HG03139 (cell line): ENCODE measurements at regions not wholly inside any gene's neighbourhood (a gene's known extent, or its start where the extent isn't known, plus 50 kb on each side); places are given as distances from the start of the nearest gene placed in this dataset.

Experiments
- ATAC-seq: cut with Tn5 transposase; IDR thresholded peaks from one replicate; pipeline ENCODE4 v1.9.1; 2021; ENCODE audit not compliant: unreplicated experiment

DNA sequence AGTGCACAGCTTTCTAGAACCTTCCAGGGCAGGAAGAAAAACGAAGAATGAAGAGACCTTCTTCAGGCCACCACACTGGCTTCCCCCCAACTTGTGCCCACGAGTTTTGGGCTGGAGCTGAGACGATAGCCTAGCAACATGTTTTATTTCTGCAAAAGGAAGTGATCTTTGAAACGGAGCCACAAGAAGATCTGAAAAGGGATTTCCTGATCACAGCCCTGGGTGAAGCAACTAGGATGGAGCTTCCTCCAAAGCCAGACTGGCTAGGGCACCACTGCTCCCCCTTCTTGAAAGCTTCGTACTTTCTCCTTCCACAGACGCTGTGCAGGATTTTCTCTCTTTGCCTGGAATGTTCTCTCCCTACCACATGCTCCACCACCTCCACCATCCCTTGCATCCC lies 418.3 kb downstream of the MED13L start:
- no peak for ATAC-seq

DNA sequence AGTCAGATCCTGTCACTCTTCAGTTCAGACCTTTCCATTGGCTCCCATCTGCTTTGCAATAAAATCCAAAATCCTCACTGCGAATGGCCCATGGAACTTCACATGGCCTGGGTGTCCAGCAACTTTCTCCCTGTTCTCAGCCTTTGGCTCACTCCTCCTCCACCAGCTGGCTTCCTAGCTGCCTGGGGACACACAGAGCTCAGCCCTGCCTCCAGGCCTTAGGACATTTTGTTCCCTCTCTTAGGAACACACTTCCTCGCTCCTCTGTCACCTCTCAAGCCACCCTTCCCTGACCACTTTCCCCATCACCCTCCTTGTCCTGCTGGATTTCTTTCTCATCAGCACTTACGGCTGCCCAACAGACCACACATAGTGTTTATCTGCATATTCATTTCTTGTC lies 419.6 kb downstream of the MED13L start:
- no peak for ATAC-seq

DNA sequence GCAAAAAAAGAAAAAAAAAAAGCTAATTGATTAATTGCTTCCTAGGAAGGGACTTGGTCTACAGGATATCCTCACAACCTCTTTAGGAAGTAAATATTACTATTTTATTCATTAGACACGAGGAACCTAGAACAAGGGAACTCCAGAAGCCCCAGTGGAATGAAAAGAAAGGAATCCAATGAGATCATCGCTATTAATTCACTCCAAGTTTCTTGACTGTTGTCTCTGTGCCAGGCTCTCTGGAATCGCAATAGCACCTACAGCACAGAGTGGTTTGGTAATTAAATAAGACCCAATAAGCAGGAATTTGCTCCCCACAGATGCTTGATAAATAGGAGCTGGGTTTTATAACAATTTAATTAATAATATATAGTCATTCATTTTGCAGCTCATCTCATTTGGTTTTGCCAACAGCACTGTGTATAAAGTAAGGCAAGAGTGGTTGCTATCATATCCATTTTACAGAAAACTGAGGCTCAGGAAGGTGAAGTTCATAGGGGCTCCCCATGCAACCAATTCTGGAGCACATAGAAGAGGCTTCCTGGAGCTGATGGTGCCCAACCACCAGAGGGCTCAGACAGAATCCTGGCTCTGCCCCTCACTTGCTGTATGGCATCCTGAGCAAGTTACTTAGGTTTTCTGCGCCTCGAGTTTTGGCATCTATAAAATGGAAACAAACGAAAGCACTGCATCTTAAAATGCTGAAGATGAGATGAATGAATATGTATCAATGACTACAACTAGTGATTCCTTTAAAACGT lies 420.2 kb downstream of the MED13L start:
- ATAC-seq: no peak

DNA sequence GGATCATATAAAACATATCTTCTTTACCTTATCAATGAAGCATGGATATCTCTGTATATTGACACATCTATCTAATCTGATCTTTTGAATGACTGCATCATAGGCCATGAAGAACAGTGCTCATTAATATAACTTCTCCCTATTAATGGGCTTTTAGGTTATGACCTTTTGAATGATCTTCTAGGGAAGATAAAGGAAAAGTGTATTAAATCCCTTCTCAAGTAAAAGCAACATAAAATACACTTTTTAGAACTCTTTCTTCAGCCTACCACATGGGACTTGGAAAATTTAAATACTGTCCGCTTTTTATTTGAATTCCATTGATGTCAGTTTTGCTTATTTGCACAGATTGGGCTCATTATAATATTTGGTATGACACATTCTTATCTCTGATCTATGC lies 425.4 kb downstream of the MED13L start:
- no peak for ATAC-seq

DNA sequence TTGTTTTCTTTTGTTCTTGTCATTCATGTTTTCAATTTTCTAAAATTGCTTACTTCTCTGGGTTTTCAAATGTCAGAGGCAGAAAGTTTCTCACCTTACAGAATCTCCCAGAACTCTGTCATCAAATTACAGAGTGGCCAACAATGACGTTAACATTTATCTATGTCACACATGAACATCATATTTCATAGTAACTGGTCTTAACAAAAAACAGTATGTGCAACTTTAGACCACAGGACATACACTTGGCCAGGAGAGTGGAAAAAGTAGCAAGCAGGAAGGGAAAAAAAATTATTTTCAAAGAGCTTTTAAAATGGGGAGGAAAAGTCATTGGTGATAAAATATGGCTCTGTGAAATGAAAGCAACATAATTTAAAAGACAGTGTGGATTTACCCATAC lies 426.5 kb downstream of the MED13L start:
- no peak for ATAC-seq

DNA sequence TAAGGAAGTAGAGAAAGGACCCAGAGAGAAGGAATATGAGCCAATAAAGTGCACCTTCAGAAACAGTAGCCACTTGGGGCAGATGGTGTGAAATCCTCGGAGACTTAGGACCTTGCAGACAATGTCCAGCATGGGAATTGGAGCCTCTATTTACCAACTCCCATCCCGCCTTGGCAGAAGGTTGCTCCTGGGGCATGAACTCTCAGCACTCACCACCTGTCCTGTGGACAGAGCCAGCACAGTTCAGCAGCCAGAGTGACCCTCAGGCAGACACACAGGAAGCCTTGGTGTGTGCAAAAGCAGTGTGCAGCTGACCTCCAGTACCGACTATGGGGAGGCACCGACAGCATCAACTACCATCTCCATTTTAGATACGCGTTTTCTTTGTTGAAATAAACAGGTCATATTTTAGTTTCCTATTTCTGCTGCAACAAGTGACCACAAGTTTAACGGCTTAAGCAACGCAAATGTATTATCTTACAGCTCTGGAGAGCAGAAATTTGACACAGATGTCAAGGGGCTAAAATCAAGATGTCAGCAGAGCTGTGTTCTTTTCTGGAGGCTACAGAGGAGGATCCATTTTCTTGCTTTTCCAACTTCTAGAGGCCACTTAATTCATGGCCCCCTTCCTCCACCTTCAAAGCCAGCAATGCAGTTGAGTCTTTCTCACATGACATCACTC lies 428.1 kb downstream of the MED13L start:
- ATAC-seq: no peak

DNA sequence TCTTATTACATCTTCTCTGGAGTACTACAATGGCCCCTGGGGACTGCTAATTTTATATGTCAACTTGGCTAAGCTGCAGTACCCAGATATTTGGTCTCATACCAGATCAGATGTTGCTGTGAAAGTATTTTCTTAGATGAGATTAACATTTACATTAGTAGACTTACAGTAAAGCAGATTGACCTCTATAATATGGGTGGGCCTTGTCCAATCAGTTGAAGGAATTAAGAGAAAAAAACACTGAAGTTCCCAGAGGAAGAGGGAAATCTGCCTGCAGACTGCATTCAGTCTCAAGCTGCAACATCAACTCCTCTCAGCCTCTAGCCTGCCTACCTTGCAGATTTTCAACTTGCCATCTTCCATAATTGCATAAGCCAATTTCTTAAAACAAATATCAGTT lies 430.1 kb downstream of the MED13L start:
- ATAC-seq: no peak

DNA sequence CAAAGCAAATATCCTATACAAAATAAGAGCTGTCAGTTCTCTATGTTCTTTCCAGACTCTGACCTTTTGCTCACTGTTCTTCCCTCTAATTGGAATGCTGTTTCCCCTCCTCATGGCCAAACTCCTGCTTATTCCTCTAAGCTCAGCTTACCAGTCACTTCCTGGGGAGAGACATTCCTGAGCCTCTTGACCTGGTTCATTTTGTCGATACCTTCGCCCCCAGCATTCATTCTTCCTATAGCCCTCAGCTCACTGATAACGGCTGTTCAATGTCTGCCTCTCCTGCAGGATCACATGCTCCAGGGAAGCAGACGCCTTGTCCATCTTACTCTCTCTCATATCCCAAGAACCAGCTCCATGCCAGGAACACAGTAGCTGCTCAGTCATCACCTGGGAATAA lies 431.0 kb downstream of the MED13L start:
- ATAC-seq: no peak

DNA sequence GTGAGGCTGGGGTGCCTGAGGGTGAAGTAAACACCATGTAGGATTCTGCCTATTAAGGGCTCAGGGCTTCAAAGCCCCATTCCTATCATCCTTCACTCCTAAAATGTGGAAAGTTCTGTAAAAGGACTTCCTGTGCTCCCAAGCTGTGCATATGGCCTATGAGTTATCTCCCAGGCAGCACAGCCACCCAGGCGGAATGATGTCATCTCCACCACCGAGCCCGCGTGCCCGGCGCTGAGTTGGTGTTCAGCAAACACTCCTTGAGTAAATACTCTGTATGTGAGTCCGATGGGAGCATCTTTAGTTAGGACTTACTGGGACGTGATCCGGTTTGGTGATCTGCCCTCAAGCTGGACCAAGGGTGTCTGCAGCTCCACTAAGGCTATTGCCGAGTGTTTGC lies 437.3 kb downstream of the MED13L start:
- no peak for ATAC-seq

DNA sequence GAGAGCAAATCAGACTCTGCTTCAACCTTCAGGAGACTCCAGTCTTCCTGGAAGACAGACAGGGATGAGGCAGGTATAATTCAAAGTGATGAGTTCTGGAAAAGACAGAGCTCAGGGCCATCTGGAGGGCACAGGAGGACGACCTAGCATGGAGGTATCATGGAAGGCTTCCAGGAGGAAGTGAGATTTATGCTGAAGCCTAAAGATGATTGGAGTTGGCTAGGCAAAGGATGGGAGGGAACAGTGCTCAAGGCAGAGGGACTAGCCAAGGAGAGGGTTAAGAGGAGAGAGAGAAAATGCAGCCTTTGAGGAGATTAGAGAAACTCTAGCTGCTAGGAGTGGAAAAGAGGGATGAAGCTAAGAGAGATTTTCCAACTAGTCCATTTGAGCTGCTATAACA lies 438.5 kb downstream of the MED13L start:
- ATAC-seq: no peak

DNA sequence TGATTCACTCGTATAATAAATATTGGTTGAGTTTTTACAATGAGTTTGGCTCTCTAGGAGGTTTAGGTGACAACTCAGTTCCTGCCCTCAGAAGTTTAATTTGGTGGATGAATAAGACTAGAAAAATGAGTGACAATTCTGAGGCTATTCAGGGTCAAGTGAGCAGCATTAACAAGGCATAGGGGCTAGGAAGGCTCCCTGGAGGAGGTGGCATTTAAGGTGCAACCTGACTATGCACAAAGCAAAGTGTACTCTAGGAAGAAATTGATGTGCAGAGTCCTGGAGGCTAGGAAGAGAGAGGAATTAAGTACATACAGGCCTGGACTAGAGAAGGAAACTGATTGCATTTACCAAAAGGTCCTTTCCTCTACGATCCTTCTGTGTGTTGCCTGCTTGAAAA lies 440.3 kb downstream of the MED13L start:
- no peak for ATAC-seq

DNA sequence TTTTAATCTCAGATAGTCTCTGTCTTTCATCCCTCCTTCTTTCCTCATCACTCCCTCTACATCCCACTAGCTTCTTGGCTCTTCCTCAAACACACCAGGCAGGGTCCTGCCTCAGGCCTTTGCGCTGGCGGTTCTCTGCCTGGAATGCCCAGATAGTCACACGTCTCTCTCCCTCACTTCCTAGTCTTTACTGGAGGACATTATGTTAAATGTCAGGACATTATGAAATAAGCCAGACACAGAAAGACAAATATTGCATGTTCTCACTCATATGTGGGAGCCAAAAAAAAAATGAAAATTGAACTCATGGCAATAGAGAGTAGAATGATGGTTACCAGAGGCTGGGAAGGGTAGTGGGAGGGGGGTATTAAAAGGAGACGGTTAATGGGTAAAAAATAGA lies 442.0 kb downstream of the MED13L start:
- no peak for ATAC-seq

DNA sequence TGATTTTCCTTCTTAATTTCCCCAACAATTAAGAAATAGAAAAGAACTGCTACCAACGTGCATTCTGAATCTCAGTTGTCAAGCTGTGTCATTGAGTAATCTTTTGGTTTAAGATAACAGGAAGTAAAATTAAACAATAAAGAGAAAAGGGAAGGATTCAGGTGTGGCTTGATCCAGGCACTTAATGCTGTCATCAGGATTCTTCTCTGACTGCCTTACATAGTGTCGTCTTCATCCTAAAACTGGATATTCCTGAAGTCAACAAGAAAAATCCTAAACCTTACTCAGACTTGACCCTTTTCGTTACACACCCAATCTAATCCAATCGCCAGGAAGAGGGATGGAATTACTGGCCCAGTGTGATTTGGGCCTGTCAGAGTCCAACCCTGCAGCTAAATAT lies 443.8 kb downstream of the MED13L start:
- no peak for ATAC-seq

DNA sequence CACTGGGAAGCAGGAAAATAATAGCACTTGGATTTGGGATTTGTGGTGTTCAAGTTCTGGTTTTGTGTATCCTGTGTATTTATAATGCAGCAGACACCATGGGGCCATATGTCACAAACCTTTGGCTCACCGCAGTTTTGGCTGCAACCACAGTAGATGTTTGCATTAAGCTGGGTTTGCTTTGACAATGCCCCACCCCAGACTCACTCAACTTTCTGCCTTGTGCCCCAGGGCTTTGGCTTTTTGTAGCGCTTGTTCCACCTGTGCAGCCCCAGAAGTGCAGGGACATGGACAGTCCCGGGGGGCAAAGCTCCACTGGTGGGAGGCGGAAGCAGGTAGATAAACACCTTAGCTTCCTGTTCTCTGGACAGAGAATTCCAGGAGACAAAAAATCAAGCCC lies 446.9 kb downstream of the MED13L start:
- ATAC-seq: no peak

DNA sequence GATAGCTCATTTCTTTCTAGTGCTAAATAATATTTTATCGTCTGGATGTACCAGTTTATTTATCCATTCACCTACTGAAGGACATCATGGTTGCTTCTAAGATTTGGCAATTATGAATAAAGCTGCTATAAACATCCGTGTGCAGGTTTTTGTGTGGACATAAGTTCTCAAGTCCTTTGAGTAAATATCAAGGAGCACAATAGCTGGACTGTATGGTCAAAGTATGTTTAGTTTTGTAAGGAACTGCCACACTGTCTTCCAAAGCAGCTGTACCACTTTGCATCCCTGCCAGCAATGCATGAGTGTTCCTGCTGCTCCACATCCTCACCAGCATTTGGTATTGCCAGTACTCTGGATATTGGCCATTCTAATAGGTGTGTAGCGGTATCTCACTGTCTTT lies 447.4 kb downstream of the MED13L start:
- no peak for ATAC-seq

DNA sequence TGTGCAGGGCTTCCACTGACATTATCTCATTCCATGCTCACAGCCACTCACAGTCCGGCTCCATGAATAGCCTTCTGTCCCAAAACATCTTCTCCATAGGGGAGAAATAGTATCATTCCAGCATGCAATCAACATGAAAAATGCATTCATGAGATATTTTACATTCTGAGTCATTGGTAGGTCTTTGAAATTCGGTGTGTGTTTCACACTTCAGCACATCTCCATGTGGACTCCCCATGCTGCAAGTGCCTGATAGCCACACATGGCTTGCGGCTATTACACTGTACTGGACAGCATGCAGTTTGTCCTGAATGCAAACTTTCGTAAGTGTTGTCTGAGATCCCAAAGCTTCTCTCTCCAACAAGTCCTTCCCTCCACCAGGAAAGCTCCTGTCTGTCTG lies 449.3 kb downstream of the MED13L start:
- no peak for ATAC-seq

DNA sequence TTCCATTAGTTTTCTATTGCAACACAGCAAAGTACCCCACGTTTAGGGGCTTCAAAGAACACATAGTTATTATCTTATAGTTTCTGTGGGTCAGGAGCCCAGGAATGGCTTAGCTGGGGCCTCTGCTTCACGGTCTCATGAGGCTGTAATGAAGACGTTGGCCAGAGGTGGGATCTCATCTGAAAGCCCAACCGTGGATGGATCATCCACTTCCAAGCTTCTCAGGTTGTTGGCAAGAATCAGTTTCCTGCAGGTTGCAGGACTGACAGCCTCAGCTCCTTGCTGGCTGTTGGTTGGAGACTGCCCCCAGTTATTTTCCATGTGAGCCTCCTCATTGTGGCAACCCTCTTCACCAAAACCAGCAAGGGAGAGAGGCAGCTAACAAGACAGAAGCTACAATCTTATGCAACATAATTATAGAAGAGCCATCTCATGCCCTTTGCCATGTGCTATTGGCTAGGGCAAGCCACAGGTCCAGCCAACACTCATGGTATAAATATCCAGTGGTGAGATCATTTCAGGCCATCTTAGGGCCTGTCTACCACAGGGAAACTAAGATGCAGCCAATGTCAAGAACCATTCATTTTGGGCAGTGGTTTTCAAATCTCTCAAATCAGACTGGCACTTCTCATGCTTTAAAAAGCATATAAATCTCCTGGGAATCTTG lies 452.4 kb downstream of the MED13L start:
- ATAC-seq: no peak

DNA sequence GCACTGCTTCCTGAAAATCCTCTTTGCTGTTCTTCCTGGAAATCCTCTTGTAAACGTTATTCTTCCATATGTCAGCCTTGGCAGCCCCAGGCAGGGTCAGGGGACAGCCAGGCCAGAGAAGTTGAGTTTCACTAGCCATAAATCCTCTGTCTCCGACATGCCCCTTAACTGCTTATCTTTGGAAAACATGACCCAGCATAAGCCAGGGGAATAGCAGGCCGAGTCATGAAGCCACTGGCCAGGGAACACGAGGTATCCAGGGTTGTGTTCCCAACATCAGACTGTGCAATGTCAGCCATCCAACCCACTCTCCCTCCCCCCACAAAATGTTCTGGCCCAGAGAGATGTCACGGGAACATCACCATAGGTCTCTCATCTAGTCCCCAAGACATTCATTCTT lies 453.9 kb downstream of the MED13L start:
- no peak for ATAC-seq

DNA sequence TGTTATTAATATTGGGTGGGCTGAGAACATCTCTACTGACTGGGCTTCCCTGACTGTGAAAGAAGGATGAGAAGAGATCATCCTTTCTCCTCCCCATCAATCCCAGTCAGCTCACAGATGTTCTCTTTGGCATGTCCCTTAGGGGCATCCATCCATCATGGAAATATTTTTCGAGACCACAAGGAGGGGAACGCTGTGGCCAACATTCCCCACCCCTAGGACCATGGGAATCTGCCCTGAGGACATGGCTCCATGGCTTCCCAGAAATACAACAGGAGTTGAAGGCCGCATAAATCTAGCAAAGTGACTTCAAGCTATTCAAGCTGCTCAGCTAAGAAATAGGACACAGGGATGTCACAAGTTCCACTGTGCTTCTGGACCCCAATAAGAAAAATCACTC lies 456.8 kb downstream of the MED13L start:
- ATAC-seq: no peak

DNA sequence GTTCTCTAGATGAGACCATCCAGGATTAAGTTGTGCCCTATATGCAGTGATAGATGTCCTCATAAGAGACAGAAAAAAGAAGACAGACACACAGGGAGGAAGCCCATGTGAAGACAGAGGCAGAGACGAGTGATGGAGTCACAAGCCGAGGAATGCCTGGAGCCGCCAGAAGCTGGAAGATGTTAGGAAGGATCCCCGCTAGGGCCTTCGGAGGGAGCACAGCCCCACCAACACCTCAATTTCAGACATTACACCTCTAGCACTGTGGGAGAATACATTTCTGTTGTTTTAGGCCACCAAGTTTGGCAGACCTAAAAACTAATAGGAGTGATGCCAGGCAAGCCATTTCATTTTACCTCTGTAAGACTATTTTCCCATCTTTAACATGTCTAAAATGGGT lies 458.5 kb downstream of the MED13L start:
- no peak for ATAC-seq

DNA sequence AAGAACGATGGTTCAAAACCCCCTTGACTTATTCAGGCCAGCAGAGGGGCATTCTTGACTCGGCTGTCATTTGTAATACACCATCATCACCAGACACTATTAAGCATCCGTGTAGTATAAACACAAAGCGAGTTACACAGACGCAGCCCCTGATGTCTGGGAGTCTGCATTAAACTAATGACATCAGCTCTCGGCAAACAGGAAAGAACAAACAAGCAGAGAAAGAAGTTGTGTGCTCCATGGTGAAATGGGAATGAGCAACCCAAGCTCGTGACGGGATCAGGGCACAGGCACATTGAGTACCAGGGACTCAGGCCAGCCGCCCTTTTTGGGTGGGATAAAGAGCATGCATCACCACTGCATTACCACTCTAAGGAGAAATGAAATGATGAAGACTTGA lies 460.1 kb downstream of the MED13L start:
- no peak for ATAC-seq

DNA sequence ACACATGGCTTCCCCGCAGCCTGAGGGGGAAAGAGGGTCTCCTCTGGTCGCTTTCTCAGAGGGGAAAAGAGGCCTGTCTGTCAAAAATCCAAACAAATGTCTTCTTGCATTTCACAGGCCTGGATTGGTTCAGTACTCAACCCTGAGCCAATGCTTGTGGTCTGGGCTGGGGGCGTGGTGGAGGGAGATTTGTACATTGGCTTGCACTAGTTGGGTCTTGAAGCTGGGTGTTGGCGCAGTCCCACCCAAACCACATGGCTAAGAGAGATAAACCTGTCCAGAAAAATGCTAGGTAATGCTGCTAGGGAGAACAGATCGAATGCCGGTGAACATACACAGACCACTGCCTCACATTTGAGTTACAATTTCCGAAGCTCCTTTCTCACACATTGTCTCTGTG lies 461.6 kb downstream of the MED13L start:
- ATAC-seq: no peak
